ENCODE measurements at regions not wholly inside any gene's neighbourhood (a gene's known extent, or its start where the extent isn't known, plus 50 kb on each side); places are given as distances from the start of the nearest gene placed in this dataset.

DNA sequence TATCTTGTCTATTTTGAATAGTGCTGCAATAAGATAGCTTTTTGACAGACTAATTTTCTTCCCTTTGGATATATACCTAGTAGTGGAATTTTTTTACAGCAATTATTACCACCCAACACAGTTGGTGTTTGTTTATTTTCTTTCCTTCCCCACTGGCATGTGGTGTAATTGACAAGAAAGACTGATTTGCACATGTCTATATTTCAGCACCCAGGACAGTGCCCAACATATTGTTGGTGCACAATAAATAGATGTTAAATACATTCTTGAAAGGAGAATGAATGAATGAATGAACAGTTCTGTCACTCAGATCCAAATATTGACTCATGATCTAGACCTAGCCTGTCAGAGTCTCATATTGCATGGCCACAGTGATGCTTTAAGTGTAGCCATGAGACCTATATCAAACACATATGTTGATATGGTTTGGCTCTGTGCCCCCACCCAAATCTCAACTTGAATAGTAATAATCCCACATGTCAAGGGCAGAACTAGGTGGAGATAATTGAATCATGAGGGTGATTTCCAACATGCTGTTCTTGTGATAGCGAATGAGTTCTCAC is 538.2 kb downstream of the NYAP2 start:
- DNase-seq (ENCODE audit: low read depth), result no peak

GRCh38 chr2:225932811-225933413 is 533.4 kb downstream of the NYAP2 start:
- no peak for DNase-seq (ENCODE audit: low read depth)

DNA sequence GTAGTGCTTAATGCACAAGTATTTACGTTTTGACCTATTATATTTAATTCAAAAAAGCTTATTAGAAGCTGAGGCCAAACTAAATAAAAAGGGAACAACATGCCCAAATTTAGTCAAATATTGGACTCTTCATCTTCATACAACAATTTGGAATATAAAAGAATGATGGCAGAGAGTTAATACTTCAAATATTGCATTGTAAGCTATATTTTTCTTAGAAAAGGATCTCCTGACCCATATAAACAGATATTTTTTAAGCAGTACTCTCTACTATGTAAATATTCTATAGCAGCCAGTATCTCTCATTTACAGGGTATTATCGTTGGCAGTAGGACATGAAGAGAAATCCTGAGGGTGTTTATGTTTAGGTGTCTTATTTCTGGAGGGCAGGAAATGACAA is 531.2 kb downstream of the NYAP2 start:
- no peak for DNase-seq (ENCODE audit: low read depth)

DNA sequence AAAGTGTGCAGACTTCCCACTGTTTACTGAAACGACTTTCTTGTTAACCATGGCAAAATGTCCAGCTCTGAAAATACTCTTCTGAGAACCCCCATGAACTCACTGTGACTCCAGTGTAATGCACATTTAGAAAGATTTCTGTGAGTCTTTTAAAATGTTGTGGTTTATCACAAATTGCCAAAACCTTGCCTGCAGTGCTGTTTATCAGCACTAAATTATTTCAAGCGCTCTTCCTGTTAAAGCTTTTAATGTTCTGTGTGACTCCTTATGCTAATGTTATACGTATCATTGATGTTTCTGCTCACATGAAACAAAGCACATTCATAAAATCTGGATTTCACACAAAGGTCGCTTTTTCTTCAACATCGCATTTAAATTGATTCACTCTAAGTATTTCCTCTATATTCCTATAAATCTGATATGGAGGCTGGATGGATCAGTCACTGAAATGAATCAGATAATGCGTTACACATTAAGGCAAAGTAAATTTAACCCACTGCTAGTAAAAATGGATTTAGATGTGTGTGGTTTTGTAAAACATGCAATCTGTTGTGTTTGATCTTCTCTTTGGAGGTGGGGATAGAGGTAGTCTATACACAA is 521.2 kb downstream of the NYAP2 start:
- no peak for DNase-seq (ENCODE audit: low read depth)

- DNase-seq (ENCODE audit: low read depth), result no peak
Measured at GRCh38 chr2:225916692-225917091, 517.2 kb downstream of the NYAP2 start.

GRCh38 chr2:225911019-225911418 is 511.5 kb downstream of the NYAP2 start:
- no peak for DNase-seq (ENCODE audit: low read depth)

GRCh38 chr2:225895126-225895525 is 495.6 kb downstream of the NYAP2 start:
- no peak for DNase-seq (ENCODE audit: low read depth)

DNA sequence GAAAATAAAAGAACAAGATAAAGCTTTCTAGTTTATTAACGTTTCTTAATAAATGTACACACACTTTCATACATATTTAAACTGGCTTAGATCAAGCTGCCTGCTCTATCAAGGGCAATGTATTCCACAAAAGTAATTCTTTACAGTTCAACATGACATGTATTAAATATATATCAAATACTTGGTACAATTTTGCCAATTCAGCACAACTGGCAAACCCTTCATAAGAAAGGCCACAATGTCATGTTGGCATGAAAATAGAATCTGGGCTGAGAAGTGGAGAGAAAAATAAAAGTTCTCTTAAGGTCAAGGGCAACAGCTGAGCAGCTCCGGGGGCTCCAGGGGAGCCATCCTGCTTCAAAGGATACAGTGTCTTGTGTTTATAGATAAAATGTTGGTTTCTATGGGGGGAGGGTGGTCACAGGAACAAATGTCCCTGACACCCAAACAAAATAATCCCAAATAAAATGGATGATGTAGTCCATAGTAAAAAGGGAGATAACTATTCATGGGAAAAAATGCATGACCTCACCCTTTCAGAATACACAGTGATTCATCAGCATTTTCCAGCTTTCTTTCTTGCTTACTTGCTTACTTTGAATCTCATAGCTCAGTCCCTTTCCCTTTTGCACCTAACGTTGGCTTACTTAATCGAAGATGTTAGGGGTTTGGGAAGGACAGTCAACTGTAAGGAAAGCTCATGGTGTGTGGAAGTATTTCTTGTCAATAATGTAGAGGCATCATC is 494.9 kb downstream of the NYAP2 start:
- DNase-seq (ENCODE audit: low read depth), result no peak

GRCh38 chr2:225893151-225893550 is 493.6 kb downstream of the NYAP2 start:
- DNase-seq (ENCODE audit: low read depth), result no peak

DNA sequence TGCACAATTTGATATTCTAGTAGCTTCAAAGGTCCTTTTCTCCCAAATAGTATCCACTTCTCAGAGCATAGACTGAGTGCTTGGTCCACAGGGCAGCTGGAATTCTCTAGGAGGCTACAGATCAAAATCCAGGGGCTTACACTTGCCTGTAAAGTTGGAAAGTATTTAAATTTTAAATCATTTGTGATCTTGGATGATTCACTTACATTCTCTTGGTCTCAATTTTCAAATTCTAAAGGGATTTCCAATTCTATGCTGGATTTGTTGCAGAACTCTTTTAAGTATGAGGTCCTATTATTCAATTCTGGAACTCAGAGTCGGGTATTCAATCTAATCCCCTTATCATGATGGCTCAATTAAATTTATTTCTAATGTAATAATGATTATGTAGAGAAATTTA is 492.3 kb downstream of the NYAP2 start:
- no peak for DNase-seq (ENCODE audit: low read depth)

- no peak for DNase-seq (ENCODE audit: low read depth)
Measured at GRCh38 chr2:225891013-225891412, 491.5 kb downstream of the NYAP2 start.

GRCh38 chr2:225889452-225889851 is 489.9 kb downstream of the NYAP2 start:
- DNase-seq (ENCODE audit: low read depth), result no peak

- no peak for DNase-seq (ENCODE audit: low read depth)
Measured at GRCh38 chr2:225867071-225867470, 467.6 kb downstream of the NYAP2 start.

DNA sequence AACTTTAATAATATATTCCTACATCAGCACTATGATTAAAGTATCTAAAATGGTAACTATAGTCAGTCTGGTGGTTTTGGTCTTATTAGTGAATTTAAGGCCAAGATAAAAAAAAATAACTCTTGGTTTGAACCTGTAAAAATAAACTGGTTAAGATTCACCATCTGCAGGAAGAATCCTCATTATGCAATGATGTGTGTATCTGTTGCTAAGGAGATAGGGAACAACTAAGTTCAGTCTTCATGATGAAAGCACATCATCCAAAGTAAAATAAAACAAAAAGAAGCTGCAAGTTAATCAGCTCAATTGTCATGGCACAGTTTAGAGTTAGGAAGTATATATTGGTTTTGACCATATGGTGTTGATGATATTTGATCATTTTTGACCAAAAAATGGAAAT is 466.0 kb downstream of the NYAP2 start:
- DNase-seq (ENCODE audit: low read depth), result no peak

GRCh38 chr2:225864394-225864793 is 464.9 kb downstream of the NYAP2 start:
- DNase-seq (ENCODE audit: low read depth), result no peak

DNA sequence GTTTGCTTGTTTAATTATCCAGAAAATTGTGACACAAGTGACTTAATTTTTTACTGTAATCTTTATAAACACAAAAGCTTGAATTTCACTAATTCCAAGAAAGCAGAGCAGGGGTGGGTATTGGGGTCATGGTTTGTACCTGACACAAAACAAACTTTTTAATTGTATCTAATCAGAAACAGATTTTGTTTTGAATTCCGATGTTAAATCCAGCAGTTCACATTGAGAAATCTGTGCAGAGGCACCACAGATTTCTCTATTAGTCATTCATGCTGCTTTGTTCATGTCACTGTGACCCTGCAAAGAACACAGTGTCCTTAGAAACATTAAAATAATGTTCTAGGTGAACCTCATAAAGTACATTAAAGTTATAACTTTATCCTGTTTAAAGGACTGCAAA is 443.4 kb downstream of the NYAP2 start:
- no peak for DNase-seq (ENCODE audit: low read depth)

GRCh38 chr2:225841314-225841713 is 441.8 kb downstream of the NYAP2 start:
- DNase-seq (ENCODE audit: low read depth), result no peak

DNA sequence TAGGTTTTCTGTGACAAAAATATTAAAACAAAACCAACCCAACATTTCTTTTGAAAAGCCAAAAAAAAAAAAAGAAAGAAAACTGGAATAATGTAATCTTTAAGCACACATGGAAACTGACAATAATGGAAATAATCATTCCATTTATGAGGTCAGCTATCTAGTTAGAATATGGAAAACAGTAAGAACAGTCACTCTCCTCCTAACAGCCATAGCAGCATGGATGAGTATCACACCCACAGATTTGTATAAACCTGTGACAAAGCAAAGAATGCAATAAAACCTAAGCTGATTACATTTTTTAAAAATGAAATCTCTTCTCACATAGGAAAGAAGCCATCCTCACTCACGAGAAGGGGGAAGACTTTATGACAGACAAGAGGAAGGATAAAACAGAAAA is 437.8 kb downstream of the NYAP2 start:
- no peak for DNase-seq (ENCODE audit: low read depth)

DNA sequence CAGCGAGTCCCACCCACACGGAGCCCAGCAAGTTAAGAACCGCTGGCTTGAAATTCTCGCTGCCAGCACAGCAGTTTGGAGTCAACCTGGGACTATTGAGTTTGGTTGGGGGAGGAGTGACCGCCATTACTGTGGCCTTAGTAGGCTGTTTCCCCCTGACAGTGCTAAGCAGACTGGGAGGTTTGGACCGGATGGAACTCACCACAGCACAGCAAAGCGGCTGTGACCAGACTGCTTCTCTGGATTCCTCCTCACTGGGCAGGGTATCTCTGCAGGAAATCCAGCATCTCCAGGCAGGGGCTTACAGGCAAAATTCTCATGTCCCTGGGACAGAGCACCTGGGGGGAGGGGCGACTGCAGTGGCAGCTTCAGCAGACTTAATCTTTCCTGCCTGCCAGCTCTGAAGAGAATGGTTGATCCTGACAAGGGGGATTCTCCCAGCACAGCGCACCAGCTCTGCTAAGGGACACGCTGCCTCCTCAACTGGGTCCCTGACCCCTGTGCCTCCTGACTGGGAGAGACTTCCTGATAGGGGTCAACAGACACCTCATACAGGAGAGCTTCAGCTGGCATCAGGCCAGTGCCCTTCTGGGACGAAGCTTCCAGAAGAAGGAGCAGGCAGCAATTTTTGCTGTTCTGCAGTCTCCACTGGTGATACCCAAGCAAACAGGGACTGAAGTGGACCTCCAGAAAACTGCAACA is 425.4 kb downstream of the NYAP2 start:
- no peak for DNase-seq (ENCODE audit: low read depth)

GRCh38 chr2:225821351-225821750 is 421.8 kb downstream of the NYAP2 start:
- no peak for DNase-seq (ENCODE audit: low read depth)

GRCh38 chr2:225820826-225821225 is 421.3 kb downstream of the NYAP2 start:
- DNase-seq (ENCODE audit: low read depth), result no peak

DNA sequence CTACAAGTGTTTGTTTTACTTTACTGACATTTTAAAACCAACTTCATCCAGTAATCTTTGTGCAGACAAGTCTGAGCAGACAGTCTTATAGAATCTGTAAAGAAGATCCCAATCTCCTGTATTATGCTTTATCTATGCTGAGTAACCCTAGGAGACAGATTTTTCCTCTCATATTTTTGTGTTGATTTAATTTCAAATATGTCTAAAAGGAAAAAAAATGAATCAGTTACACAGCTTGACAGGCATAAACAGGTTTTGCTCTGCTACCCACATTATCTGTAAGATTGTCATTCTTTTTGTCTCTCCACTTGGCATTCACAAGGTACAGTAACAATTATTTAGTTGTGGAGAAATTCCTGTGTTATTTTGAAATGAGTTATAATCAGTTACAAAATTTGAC is 415.0 kb downstream of the NYAP2 start:
- DNase-seq (ENCODE audit: low read depth), result no peak

DNA sequence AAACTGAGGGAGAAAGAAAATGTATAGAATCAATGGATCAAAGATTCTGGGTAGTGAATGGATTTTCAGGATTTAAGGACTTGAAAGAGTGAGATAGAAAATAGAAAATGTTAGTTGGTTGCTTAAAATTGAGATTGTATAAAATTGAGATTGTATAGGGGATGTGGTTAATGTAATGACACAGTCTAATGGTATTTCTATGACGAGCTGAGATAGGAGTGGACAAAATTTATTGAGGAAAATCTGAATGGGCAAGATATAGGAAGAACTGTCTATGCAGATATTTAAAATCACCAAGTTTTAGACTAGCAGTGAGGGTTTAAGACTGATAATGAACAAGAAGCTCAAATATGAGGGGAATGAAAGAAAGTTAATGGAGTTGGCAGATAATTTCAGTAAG is 406.6 kb downstream of the NYAP2 start:
- DNase-seq (ENCODE audit: low read depth), result no peak

All from activated T-helper 9 cell treated with anti-CD3 and anti-CD28 coated beads, Interleukin-2, amount 50 U/mL, for 16 hours (primary cell).